Sigmoid colon (tissue), 6 donors: ENCODE measurements at regions not wholly inside any gene's neighbourhood (a gene's known extent, or its start where the extent isn't known, plus 50 kb on each side); places are given as distances from the start of the nearest gene placed in this dataset.
A peak's percentile ranks its signal among the peaks of the same experiment; 100 is the strongest.

ENCODE experiments used
- DNase-seq: peaks from one replicate; pipeline ENCODE4 v3.0.0-alpha.2; 2019
- H3K27ac ChIP-seq, 4 donors: fragments of 200-600 bp; sonication (generic); one replicate each; pipeline ENCODE4 v1.5.1; 2016 to 2019; ENCODE audit warnings: mild to moderate bottlenecking in 1 of 4
- H3K27me3 ChIP-seq, 3 donors: fragments of 200-600 bp; sonication (generic); one replicate each; pipeline ENCODE4 v1.5.1; 2019; ENCODE audit warnings: mild to moderate bottlenecking in 1 of 3
- H3K36me3 ChIP-seq, 4 donors: fragments of 200-600 bp; sonication (generic); one replicate each; pipeline ENCODE4 v1.5.1; 2016 to 2019
- H3K4me1 ChIP-seq, 4 donors: fragments of 200-600 bp; sonication (generic); one replicate each; pipeline ENCODE4 v1.5.1; 2017 to 2019
- H3K4me3 ChIP-seq, 4 donors: fragments of 200-600 bp; sonication (generic); one replicate each; pipeline ENCODE4 v1.5.1; 2017 to 2019; ENCODE audit warnings: mild to moderate bottlenecking in 2 of 4, moderate library complexity in 1 of 4
- H3K9me3 ChIP-seq, 4 donors: fragments of 200-600 bp in 3 of 4; sonication (generic) in 3 of 4; one replicate each; pipeline versions ENCODE4 v1.5.1 to v1.6.1; 2013 to 2019
- CTCF ChIP-seq, 4 experiments: fragments of 450-650 bp in 3 of 4; fragments of 200-600 bp in 1 of 4; IDR thresholded peaks; one replicate each; pipeline ENCODE4 v1.5.1; 2016 to 2019; ENCODE audit warnings: antibody characterized with exemption in 4 of 4, mild to moderate bottlenecking in 3 of 4, moderate library complexity in 2 of 4
- EP300 ChIP-seq, 4 donors: sonication (generic); formaldehyde crosslinking; IDR thresholded peaks; one replicate each; pipeline ENCODE4 v1.6.1; 2017; ENCODE audit warnings: antibody characterized with exemption in 4 of 4
- POLR2A ChIP-seq, 2 donors: fragments of 450-650 bp; IDR thresholded peaks; one replicate each; pipeline ENCODE4 v1.6.1; 2016; ENCODE audit warnings: antibody characterized with exemption in 2 of 2, mild to moderate bottlenecking in 2 of 2, moderate library complexity in 2 of 2
- POLR2AphosphoS5 ChIP-seq, 4 donors: sonication (generic); formaldehyde crosslinking; IDR thresholded peaks; one replicate each; pipeline ENCODE4 v1.6.1; 2017; ENCODE audit warnings: antibody characterized with exemption in 4 of 4
- WGBS, 2 donors: extraction: QIAGEN DNeasy Blood & Tissue Kit; methylation state at CpG; one replicate each; pipeline ENCODE4 v1.1.7; 2013; 5-methylcytosine and 5-hydroxymethylcytosine counted together
- intact Hi-C: fragments of 100-400 bp; cut with DNase I; formaldehyde crosslinking; loops from one replicate; pipeline ENCODE4 v1.15.1; 2023
- donor health status: healthy with polysubstance abuse.
- donor health status: healthy.

GRCh38 chr3:25037049-25037547, 391.0 kb upstream of the RARB start:
- no peak for DNase-seq
- Histone ChIP-seq H3K9me3 (no peaks in the 10 kb centered on the region), H3K36me3 (no peaks in the 10 kb centered on the region), H3K27ac (peak overlapping the region; percentile 27 to 66 (median 45)), H3K4me3 (no peak overlapping the region), H3K27me3 (no peaks in the 10 kb centered on the region), H3K4me1 (peaks cover 0 to 46% (median 32%) of the 10 kb centered on the region in 4 donors)
- 59 to 74% methylated on average over 6 of the region's 6 CpGs for WGBS, 2 donors
- TF ChIP-seq EP300 (IDR thresholded peaks at IDR 0.05): peak in 1 of 4 donors; percentile 45
- TF ChIP-seq POLR2A (IDR thresholded peaks at IDR 0.05): no peak
- TF ChIP-seq POLR2AphosphoS5 (IDR thresholded peaks at IDR 0.05): peak; percentile 44 to 95 (median 76)
- intact Hi-C loops: loop anchor here (10.0 kb wide), 1 partner anchor 192 kb away; no protein-coding TSS in a partner anchor

GRCh38 chr3:25038271-25038670, 389.8 kb upstream of the RARB start:
- Histone ChIP-seq H3K27ac (peak overlapping the region in 1 of 4 donors; percentile 66), H3K36me3 (no peaks in the 10 kb centered on the region), H3K27me3 (no peaks in the 10 kb centered on the region), H3K4me1 (peaks cover 0 to 58% (median 34%) of the 10 kb centered on the region in 4 donors), H3K4me3 (no peak overlapping the region), H3K9me3 (no peaks in the 10 kb centered on the region)
- TF ChIP-seq EP300 (IDR thresholded peaks at IDR 0.05): no peak
- TF ChIP-seq POLR2AphosphoS5 (IDR thresholded peaks at IDR 0.05): no peak
- no peak for TF ChIP-seq POLR2A (IDR thresholded peaks at IDR 0.05)
- no peak for TF ChIP-seq CTCF (IDR thresholded peaks at IDR 0.05)
- DNase-seq: no peak
- intact Hi-C loops: loop anchor here (10.0 kb wide), 1 partner anchor 193 kb away; no protein-coding TSS in a partner anchor

- no peaks in the 10 kb centered on the region for H3K27me3 ChIP-seq
- DNase-seq: no peak
- H3K4me1 ChIP-seq: peaks cover 0 to 65% (median 39%) of the 10 kb centered on the region in 4 donors
- no peaks in the 10 kb centered on the region for H3K36me3 ChIP-seq
- WGBS, 2 donors: 47 to 56% methylated on average over 4 of the region's 4 CpGs
- no peak overlapping the region for H3K4me3 ChIP-seq
- no peaks in the 10 kb centered on the region for H3K9me3 ChIP-seq
- H3K27ac ChIP-seq: peak overlapping the region in 1 of 4 donors; percentile 28
- no peak for TF ChIP-seq POLR2A (IDR thresholded peaks at IDR 0.05)
- TF ChIP-seq POLR2AphosphoS5 (IDR thresholded peaks at IDR 0.05): no peak
- no peak for TF ChIP-seq CTCF (IDR thresholded peaks at IDR 0.05)
- TF ChIP-seq EP300 (IDR thresholded peaks at IDR 0.05): no peak
- intact Hi-C loops: loop anchor here (10.0 kb wide), 1 partner anchor 194 kb away; no protein-coding TSS in a partner anchor
Observed at GRCh38 chr3:25038922-25039321, 389.1 kb upstream of the RARB start.

- no peak overlapping the region for H3K27ac ChIP-seq
- intact Hi-C loops: loop anchor here (5.0 kb wide), 1 partner anchor 107 kb away; no protein-coding TSS in a partner anchor
- no peak for DNase-seq
- 78 to 86% methylated on average over 3 of the region's 3 CpGs for WGBS, 2 donors
- no peaks in the 10 kb centered on the region for H3K9me3 ChIP-seq
- H3K4me1 ChIP-seq: peaks cover 0 to 81% (median 57%) of the 10 kb centered on the region in 4 donors
- H3K27me3 ChIP-seq: no peaks in the 10 kb centered on the region
- no peaks in the 10 kb centered on the region for H3K36me3 ChIP-seq
- no peak overlapping the region for H3K4me3 ChIP-seq
- no peak for TF ChIP-seq POLR2A (IDR thresholded peaks at IDR 0.05)
- no peak for TF ChIP-seq POLR2AphosphoS5 (IDR thresholded peaks at IDR 0.05)
Observed at GRCh38 chr3:25040748-25041147, 387.3 kb upstream of the RARB start.

GRCh38 chr3:25041871-25042584, 386.0 kb upstream of the RARB start:
- DNase-seq: no peak
- H3K27ac ChIP-seq: no peak overlapping the region
- H3K4me3 ChIP-seq: no peak overlapping the region
- no peaks in the 10 kb centered on the region for H3K9me3 ChIP-seq
- TF ChIP-seq POLR2AphosphoS5 (IDR thresholded peaks at IDR 0.05) (no peak), CTCF (IDR thresholded peaks at IDR 0.05) (no peak), EP300 (IDR thresholded peaks at IDR 0.05) (no peak), POLR2A (IDR thresholded peaks at IDR 0.05) (no peak)
- WGBS, 2 donors: 91 to 92% methylated on average over 3 of the region's 3 CpGs
- intact Hi-C loops: loop anchor here (5.0 kb wide), 1 partner anchor 105 kb away; no protein-coding TSS in a partner anchor
- no peaks in the 10 kb centered on the region for H3K27me3 ChIP-seq
- H3K4me1 ChIP-seq: peaks cover 0 to 76% (median 54%) of the 10 kb centered on the region in 4 donors
- no peaks in the 10 kb centered on the region for H3K36me3 ChIP-seq
